ENCODE measurements at regions not wholly inside any gene's neighbourhood (a gene's known extent, or its start where the extent isn't known, plus 50 kb on each side); places are given as distances from the start of the nearest gene placed in this dataset.

DNA sequence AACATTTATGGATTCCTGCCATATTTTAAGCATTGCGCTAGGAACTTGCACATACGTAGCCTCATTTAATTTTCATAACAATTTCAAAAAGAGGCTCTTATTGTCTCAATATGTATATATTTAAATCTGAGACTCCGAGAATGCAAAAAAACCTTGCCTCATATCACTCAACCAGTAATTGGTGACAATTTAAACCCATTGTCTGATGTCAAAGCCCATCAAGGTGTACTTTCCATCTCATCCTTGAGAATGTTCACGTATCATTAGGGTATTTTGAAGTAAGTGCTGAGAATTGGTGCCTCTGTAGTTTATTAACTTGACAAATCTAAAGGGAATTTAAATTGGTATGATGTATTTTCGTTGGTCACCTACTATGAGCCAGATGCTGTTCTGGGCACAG is 136.5 kb downstream of the FAM76B start (continued):
- TF ChIP-seq SIX5 (IDR thresholded peaks at IDR 0.05; ENCODE audit: low read depth, low read length): no peak
- no peak for TF ChIP-seq CBX5 (IDR thresholded peaks at IDR 0.05; ENCODE audit: low read depth, low read length)
- TF ChIP-seq CREB1 (IDR thresholded peaks at IDR 0.05): no peak
- TF ChIP-seq YY1 (IDR thresholded peaks at IDR 0.05; ENCODE audit: low read depth, low read length): no peak
- TF ChIP-seq NANOG (IDR thresholded peaks at IDR 0.05; ENCODE audit: insufficient read depth, low read depth, low read length, poor library complexity, severe bottlenecking): no peak
- no peak for TF ChIP-seq POLR2AphosphoS5 (IDR thresholded peaks at IDR 0.05; ENCODE audit: low read depth, low read length)
- no peak for TF ChIP-seq FOSL1 (IDR thresholded peaks at IDR 0.05; ENCODE audit: insufficient read depth, low read depth, low read length)
- no peak for TF ChIP-seq SP2 (IDR thresholded peaks at IDR 0.05; ENCODE audit: low read length)
- TF ChIP-seq JUN (IDR thresholded peaks at IDR 0.05; ENCODE audit: low read depth, low read length): no peak
- TF ChIP-seq HDAC6 (IDR thresholded peaks at IDR 0.05; ENCODE audit: low read depth, low read length): no peak
- TF ChIP-seq, protein P1, sequence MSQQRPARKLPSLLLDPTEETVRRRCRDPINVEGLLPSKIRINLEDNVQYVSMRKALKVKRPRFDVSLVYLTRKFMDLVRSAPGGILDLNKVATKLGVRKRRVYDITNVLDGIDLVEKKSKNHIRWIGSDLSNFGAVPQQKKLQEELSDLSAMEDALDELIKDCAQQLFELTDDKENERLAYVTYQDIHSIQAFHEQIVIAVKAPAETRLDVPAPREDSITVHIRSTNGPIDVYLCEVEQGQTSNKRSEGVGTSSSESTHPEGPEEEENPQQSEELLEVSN (IDR thresholded peaks at IDR 0.05): no peak
